Stimulated activated CD8-positive, alpha-beta memory T cell treated with anti-CD3 and anti-CD28 coated beads, Interleukin-2, amount 100 ng/mL, for 48 hours (primary cell): ENCODE measurements at regions not wholly inside any gene's neighbourhood (a gene's known extent, or its start where the extent isn't known, plus 50 kb on each side); places are given as distances from the start of the nearest gene placed in this dataset.

Experiments used
- DNase-seq, 2 donors: peaks; one replicate each; pipeline ENCODE4 v3.0.0-alpha.2; 2020; ENCODE audit warnings: low read depth in 2 of 2

- no peak for DNase-seq
These were observed 1093.2 kb downstream of the ADGRL2 start for GRCh38 chr1:82893712-82894470.

- DNase-seq = no peak
These were observed 1079.8 kb downstream of the ADGRL2 start for GRCh38 chr1:82880506-82880905.

GRCh38 chr1:82879701-82880305, 1079.1 kb downstream of the ADGRL2 start:
- no peak for DNase-seq

GRCh38 chr1:82875170-82875569, 1074.4 kb downstream of the ADGRL2 start:
- no peak for DNase-seq

GRCh38 chr1:82874041-82874440, 1073.3 kb downstream of the ADGRL2 start:
- DNase-seq = no peak

- DNase-seq = no peak
These were observed 1069.6 kb downstream of the ADGRL2 start for GRCh38 chr1:82870332-82870731.

- no peak for DNase-seq
These were observed 1067.0 kb downstream of the ADGRL2 start for GRCh38 chr1:82867781-82868180.

- DNase-seq = no peak
These were observed 1061.0 kb downstream of the ADGRL2 start for GRCh38 chr1:82861749-82862148.

GRCh38 chr1:82858031-82858430, 1057.3 kb downstream of the ADGRL2 start:
- no peak for DNase-seq

GRCh38 chr1:82849460-82849859, 1048.7 kb downstream of the ADGRL2 start:
- no peak for DNase-seq

- DNase-seq = no peak
These were observed 1047.3 kb downstream of the ADGRL2 start for GRCh38 chr1:82848043-82848442.

- DNase-seq = no peak
These were observed 1045.1 kb downstream of the ADGRL2 start for GRCh38 chr1:82845866-82846265.

GRCh38 chr1:82844911-82845827, 1044.4 kb downstream of the ADGRL2 start:
- DNase-seq = no peak

GRCh38 chr1:82844447-82844846, 1043.7 kb downstream of the ADGRL2 start:
- DNase-seq = no peak

GRCh38 chr1:82843876-82844275, 1043.1 kb downstream of the ADGRL2 start:
- no peak for DNase-seq

- DNase-seq = no peak
These were observed 1039.5 kb downstream of the ADGRL2 start for GRCh38 chr1:82840192-82840591.

GRCh38 chr1:82837766-82838465, 1037.2 kb downstream of the ADGRL2 start:
- DNase-seq = no peak

- no peak for DNase-seq
These were observed 1036.4 kb downstream of the ADGRL2 start for GRCh38 chr1:82836973-82837680.

- DNase-seq = no peak
These were observed 1035.7 kb downstream of the ADGRL2 start for GRCh38 chr1:82836213-82836972.

GRCh38 chr1:82830690-82831380, 1030.1 kb downstream of the ADGRL2 start:
- no peak for DNase-seq
